GM06990 (cell line): ENCODE measurements at regions not wholly inside any gene's neighbourhood (a gene's known extent, or its start where the extent isn't known, plus 50 kb on each side); places are given as distances from the start of the nearest gene placed in this dataset.
"Not testable (repeated sequence)": the region's sequence is repeated elsewhere in the genome, so short reads cannot be mapped to it uniquely, and the experiment has no call there.

ENCODE experiments used
- DNase-seq: peaks from one replicate; pipeline ENCODE4 v3.0.0-alpha.2; 2011; ENCODE audit not compliant: insufficient read length; ENCODE audit errors: extremely low read depth
- H3K27me3 ChIP-seq: replicated peaks from 2 replicates; pipeline ENCODE4 v1.6.0; 2011; ENCODE audit warnings: low read length; ENCODE audit not compliant: control insufficient read depth, insufficient read depth
- H3K36me3 ChIP-seq: 2 replicates; pipeline ENCODE4 v1.5.1; 2011; ENCODE audit warnings: low read length; ENCODE audit not compliant: control insufficient read depth, insufficient read depth
- H3K4me3 ChIP-seq: replicated peaks from 2 replicates; pipeline ENCODE4 v1.5.1; 2011; ENCODE audit warnings: low read depth, mild to moderate bottlenecking, control low read depth, low read length
- CTCF ChIP-seq: IDR thresholded peaks from 2 replicates; pipeline ENCODE4 v1.5.1; 2011; ENCODE audit warnings: low read length, control low read depth, mild to moderate bottlenecking, inconsistent platforms; ENCODE audit not compliant: insufficient read depth, poor library complexity, severe bottlenecking

GRCh38 chr11:98398508-98398907 lies 622.2 kb upstream of the CNTN5 start:
- H3K36me3 ChIP-seq, result no peaks in the 10 kb centered on the region
- no peaks in the 10 kb centered on the region for H3K27me3 ChIP-seq
- no peak overlapping the region for H3K4me3 ChIP-seq
- TF ChIP-seq CTCF, result no peak
- DNase-seq, result no peak

GRCh38 chr11:98409069-98409468 lies 611.7 kb upstream of the CNTN5 start:
- no peak overlapping the region for H3K4me3 ChIP-seq
- TF ChIP-seq CTCF, result no peak
- DNase-seq, result no peak
- H3K36me3 ChIP-seq, result no peaks in the 10 kb centered on the region
- H3K27me3 ChIP-seq, result no peaks in the 10 kb centered on the region

GRCh38 chr11:98411777-98412176 lies 609.0 kb upstream of the CNTN5 start:
- no peak for DNase-seq
- H3K4me3 ChIP-seq, result no peak overlapping the region
- no peak for TF ChIP-seq CTCF
- H3K27me3 ChIP-seq, result no peaks in the 10 kb centered on the region
- no peaks in the 10 kb centered on the region for H3K36me3 ChIP-seq

GRCh38 chr11:98417256-98417755 lies 603.4 kb upstream of the CNTN5 start:
- no peak for TF ChIP-seq CTCF
- H3K36me3 ChIP-seq, result no peaks in the 10 kb centered on the region
- no peak for DNase-seq

GRCh38 chr11:98423933-98424332 lies 596.8 kb upstream of the CNTN5 start:
- no peak overlapping the region for H3K4me3 ChIP-seq
- no peak for TF ChIP-seq CTCF
- no peaks in the 10 kb centered on the region for H3K36me3 ChIP-seq
- no peaks in the 10 kb centered on the region for H3K27me3 ChIP-seq
- no peak for DNase-seq

More at GRCh38 chr11:98417256-98417755, 603.4 kb upstream of the CNTN5 start:
- Histone ChIP-seq H3K27me3 (no peaks in the 10 kb centered on the region), H3K4me3 (no peak overlapping the region)

- not testable (repeated sequence) for DNase-seq, H3K27me3 ChIP-seq, H3K4me3 ChIP-seq, H3K36me3 ChIP-seq
These were observed 596.0 kb upstream of the CNTN5 start for GRCh38 chr11:98424773-98425172.
